ENCODE measurements at regions not wholly inside any gene's neighbourhood (a gene's known extent, or its start where the extent isn't known, plus 50 kb on each side); places are given as distances from the start of the nearest gene placed in this dataset.
"Not testable (repeated sequence)": the region's sequence is repeated elsewhere in the genome, so short reads cannot be mapped to it uniquely, and the experiment has no call there.

DNA sequence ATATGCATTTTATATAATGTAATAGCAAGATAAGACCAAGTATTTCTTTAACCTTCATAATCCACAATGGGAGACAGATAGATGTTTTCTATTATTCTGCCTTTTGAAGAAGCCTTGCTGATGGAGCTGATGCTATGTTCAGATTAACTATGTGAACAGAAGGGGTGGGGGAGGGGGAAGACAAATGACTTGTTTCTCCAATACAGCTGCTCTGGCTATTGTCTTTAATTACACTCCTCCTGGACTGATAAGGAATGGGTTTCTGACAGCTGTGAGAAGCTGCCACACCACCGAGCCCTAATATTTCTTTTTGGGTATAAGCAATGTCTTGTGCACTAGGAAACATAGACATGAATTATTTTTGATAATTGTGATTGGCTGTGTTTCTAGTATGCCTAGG, 62.0 kb downstream of the CAVIN4 start:
- Histone ChIP-seq H3K36me3 (no peaks in the 10 kb centered on the region), H3K4me3 (ENCODE audit: low read depth in 1 of 2, low read length in 1 of 2) (no peak overlapping the region), H3K9me3 (no peaks in the 10 kb centered on the region), H3K27me3 (no peaks in the 10 kb centered on the region), H3K27ac (no peak overlapping the region), H3K4me1 (ENCODE audit: control insufficient read depth in 1 of 2, insufficient read depth in 1 of 2, low read depth in 1 of 2, low read length in 1 of 2) (peaks cover 0 to 4% of the 10 kb centered on the region in 2 experiments)
- TF ChIP-seq, protein P1, sequence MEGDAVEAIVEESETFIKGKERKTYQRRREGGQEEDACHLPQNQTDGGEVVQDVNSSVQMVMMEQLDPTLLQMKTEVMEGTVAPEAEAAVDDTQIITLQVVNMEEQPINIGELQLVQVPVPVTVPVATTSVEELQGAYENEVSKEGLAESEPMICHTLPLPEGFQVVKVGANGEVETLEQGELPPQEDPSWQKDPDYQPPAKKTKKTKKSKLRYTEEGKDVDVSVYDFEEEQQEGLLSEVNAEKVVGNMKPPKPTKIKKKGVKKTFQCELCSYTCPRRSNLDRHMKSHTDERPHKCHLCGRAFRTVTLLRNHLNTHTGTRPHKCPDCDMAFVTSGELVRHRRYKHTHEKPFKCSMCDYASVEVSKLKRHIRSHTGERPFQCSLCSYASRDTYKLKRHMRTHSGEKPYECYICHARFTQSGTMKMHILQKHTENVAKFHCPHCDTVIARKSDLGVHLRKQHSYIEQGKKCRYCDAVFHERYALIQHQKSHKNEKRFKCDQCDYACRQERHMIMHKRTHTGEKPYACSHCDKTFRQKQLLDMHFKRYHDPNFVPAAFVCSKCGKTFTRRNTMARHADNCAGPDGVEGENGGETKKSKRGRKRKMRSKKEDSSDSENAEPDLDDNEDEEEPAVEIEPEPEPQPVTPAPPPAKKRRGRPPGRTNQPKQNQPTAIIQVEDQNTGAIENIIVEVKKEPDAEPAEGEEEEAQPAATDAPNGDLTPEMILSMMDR (IDR thresholded peaks at IDR 0.05): no peak

DNA sequence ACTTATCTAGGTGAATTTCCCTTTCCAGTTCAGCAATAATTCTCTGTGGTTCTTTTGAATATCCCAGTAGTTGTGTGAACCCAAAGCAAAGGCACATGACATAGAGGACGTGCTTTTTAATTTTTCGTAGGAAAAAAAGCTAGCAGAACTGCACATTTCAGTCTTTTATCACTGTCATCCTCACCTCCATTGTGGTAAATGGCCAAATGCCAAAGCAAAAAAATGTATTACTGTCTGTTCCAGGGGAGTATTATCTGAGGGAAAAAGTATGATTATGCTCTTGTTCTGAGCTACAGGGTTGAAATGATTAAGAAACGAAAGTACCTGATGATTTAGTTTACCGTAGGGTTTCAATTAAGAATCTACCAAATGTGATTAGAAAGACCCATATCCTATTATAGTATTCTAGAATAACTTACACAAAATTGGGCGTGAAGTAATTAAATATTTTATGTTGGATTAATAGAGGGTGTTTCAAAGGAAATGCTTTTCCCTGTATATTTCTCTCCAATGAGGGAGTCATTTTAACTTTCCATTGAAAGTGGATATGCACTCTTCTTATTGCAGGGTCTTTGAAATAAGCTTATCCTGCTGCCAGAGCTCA, 62.7 kb downstream of the CAVIN4 start:
- H3K27ac ChIP-seq: no peak overlapping the region
- H3K9me3 ChIP-seq: no peaks in the 10 kb centered on the region
- H3K27me3 ChIP-seq: no peaks in the 10 kb centered on the region
- H3K4me1 ChIP-seq (ENCODE audit: control insufficient read depth in 1 of 2, insufficient read depth in 1 of 2, low read depth in 1 of 2, low read length in 1 of 2): peaks cover 0 to 4% of the 10 kb centered on the region in 2 experiments
- H3K4me3 ChIP-seq (ENCODE audit: low read depth in 1 of 2, low read length in 1 of 2): no peak overlapping the region
- TF ChIP-seq, protein P1 (IDR thresholded peaks at IDR 0.05): no peak
- no peaks in the 10 kb centered on the region for H3K36me3 ChIP-seq

DNA sequence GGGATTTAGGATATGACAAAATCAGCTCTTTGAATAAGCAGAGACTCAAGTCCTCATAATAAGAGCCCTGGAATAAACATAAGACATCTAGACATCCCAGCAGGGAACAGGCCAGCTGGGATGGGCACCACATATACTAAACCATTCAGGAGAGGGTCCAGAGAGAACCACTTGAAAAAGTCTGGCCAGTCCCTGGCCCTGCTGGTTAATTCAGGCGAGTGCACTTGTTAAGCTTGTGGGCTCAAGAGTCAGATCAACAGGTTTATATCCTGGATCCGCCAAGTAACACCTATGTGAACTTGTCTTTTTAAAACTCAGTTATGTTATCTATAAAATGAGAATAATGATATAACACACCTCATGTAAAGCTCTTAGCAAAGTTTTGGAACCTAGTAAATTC, 63.3 kb downstream of the CAVIN4 start:
- TF ChIP-seq, protein P1 (IDR thresholded peaks at IDR 0.05): no peak
- Histone ChIP-seq H3K27ac (no peak overlapping the region), H3K36me3 (no peaks in the 10 kb centered on the region)

DNA sequence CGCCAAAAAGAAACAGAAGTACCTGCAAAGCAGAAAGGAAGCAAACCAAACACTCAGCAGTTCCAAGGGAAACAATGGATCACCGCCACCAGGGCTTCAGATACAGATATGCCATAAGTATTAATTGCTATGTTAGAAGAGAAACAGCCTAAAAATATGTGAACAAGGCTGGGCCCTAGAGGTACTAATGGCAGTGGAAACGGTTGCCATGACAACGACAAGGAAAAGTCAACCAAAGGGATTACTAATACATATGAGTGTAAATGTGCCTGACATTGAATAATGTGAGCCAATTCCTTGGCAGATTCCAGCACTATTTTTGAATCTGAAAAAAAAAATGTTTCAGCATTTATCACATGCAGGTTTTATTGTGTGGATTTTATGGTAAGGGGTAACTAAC, 75.0 kb downstream of the CAVIN4 start:
- TF ChIP-seq, protein P1 (IDR thresholded peaks at IDR 0.05): no peak
- Histone ChIP-seq H3K4me1 (ENCODE audit: control insufficient read depth in 1 of 2, insufficient read depth in 1 of 2, low read depth in 1 of 2, low read length in 1 of 2) (no peaks in the 10 kb centered on the region), H3K27me3 (no peaks in the 10 kb centered on the region), H3K27ac (no peak overlapping the region), H3K9me3 (no peaks in the 10 kb centered on the region), H3K4me3 (ENCODE audit: low read depth in 1 of 2, low read length in 1 of 2) (no peak overlapping the region), H3K36me3 (no peaks in the 10 kb centered on the region)

More for the DNA sequence above, 63.3 kb downstream of the CAVIN4 start:
- Histone ChIP-seq H3K4me1 (ENCODE audit: control insufficient read depth in 1 of 2, insufficient read depth in 1 of 2, low read depth in 1 of 2, low read length in 1 of 2) (peaks cover 0 to 4% of the 10 kb centered on the region in 2 experiments), H3K9me3 (no peaks in the 10 kb centered on the region), H3K4me3 (ENCODE audit: low read depth in 1 of 2, low read length in 1 of 2) (no peak overlapping the region), H3K27me3 (no peaks in the 10 kb centered on the region)

DNA sequence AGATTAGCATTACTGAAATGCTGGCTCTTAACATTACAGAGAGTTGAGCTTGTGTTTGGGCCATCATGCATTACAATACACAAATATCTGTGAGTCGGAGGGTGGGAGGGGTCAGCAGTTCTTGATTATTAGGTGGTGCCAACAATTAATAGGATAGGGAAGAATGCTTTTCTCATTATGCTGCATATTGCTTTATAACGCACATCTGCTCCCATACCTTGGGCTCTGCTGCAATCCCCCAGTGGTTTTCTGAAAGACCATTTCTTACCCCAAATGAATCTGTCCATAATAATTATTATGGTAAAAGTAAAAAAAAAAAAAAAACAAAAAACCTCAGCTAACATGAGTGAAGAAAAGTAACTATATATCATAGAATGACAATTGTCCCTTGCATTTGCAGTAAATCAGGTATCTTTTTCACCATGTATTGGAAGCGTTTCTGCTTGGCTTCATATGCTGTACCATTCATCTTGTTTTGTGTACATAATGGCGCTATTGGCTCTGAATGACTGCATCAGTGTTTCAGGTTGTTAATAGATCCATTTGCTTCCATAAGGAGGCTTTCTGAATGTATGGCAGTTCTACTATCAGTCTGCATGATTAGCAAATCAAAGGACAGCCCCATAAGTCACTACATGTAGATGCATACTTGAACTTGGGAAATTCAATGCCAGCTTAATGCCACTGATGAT, 75.9 kb downstream of the CAVIN4 start:
- Histone ChIP-seq H3K27ac (no peak overlapping the region), H3K9me3 (no peaks in the 10 kb centered on the region), H3K36me3 (no peaks in the 10 kb centered on the region), H3K4me1 (ENCODE audit: control insufficient read depth in 1 of 2, insufficient read depth in 1 of 2, low read depth in 1 of 2, low read length in 1 of 2) (no peaks in the 10 kb centered on the region), H3K27me3 (no peaks in the 10 kb centered on the region), H3K4me3 (ENCODE audit: low read depth in 1 of 2, low read length in 1 of 2) (no peak overlapping the region)
- TF ChIP-seq, protein P1 (IDR thresholded peaks at IDR 0.05): no peak

DNA sequence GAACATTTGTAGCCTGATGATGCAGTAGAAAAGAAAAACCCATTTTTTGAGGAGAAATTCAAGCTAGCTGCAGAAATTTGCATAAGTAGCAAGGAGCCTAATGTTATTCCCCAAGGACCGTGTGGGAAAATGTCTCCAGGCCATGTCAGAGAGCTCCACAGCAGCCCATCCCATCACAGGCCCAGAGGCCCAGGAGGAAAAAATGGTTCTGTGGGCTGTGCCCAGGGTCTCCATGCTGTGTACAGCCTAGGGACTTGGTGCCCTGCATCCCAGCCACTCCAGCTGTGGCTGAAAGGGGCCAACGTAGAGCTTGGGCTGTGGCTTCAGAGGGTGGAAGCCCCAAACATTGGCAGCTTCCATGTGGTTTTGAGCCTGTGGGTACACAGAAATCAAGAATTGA, 79.0 kb downstream of the CAVIN4 start:
- H3K4me1 ChIP-seq (ENCODE audit: control insufficient read depth in 1 of 2, insufficient read depth in 1 of 2, low read depth in 1 of 2, low read length in 1 of 2): not testable (repeated sequence)

More for the DNA sequence above, 79.0 kb downstream of the CAVIN4 start:
- not testable (repeated sequence) for H3K9me3 ChIP-seq; H3K4me3 ChIP-seq (ENCODE audit: low read depth in 1 of 2, low read length in 1 of 2); H3K27me3 ChIP-seq; H3K27ac ChIP-seq; H3K36me3 ChIP-seq

Data from neutrophil (primary cell).